IMR-90 (cell line): ENCODE measurements at regions not wholly inside any gene's neighbourhood (a gene's known extent, or its start where the extent isn't known, plus 50 kb on each side); places are given as distances from the start of the nearest gene placed in this dataset.

ENCODE experiments used
- ATAC-seq: fragments of 200-7000 bp; cut with Tn5 transposase; 2 replicates; pipeline ENCODE4 v1.9.1; 2020; ENCODE audit warnings: low read depth, mild to moderate bottlenecking, moderate library complexity
- BruUV-seq: library from RNA; stranded (reverse); fragments of 400-500 nt; replicated peaks from 2 replicates; lab custom pipeline; 2021; lab: Mats Ljungman, UMichigan
- CTCF ChIA-PET: fragments of 300-600 bp; formaldehyde crosslinking; extraction: SDS; loops from one replicate; lab custom pipeline; 2021; ENCODE audit warnings: antibody characterized with exemption; lab: Yijun Ruan, JAX
- POLR2A ChIA-PET: fragments of 300-600 bp; sonication (Branson Sonifier 250); formaldehyde crosslinking; loops from one replicate; lab custom pipeline; 2022; ENCODE audit warnings: antibody characterized with exemption; ENCODE audit not compliant: unreplicated experiment; lab: Charles Lee
- DNase-seq: peaks from one replicate; pipeline ENCODE4 v3.0.0; 2013
- H2AFZ ChIP-seq: replicated peaks from 2 replicates; pipeline ENCODE3; 2013; ENCODE audit warnings: low read length, mild to moderate bottlenecking; ENCODE audit not compliant: poor library complexity
- H2AK5ac ChIP-seq: 2 replicates; pipeline ENCODE4 v1.6.1; 2013; ENCODE audit warnings: low read depth, low read length, inconsistent platforms
- H2AK9ac ChIP-seq: replicated peaks from 2 replicates; pipeline ENCODE3; 2013; ENCODE audit warnings: mild to moderate bottlenecking, low read depth, low read length, moderate library complexity; ENCODE audit not compliant: poor library complexity
- H2BK120ac ChIP-seq: 2 replicates; pipeline ENCODE4 v1.6.1; 2013; ENCODE audit warnings: low read depth, low read length, inconsistent platforms
- H2BK15ac ChIP-seq: 3 replicates; pipeline ENCODE4 v1.6.1; 2013; ENCODE audit warnings: low read depth, low read length, inconsistent platforms
- H2BK20ac ChIP-seq: 2 replicates; pipeline ENCODE4 v1.6.1; 2013; ENCODE audit warnings: low read depth, mild to moderate bottlenecking, inconsistent platforms, low read length, moderate library complexity
- H2BK5ac ChIP-seq: 2 replicates; pipeline ENCODE4 v1.6.1; 2013; ENCODE audit warnings: mild to moderate bottlenecking, low read depth, low read length, inconsistent platforms; ENCODE audit not compliant: poor library complexity, severe bottlenecking
- H3K14ac ChIP-seq: replicated peaks from 2 replicates; pipeline ENCODE4 v1.6.1; 2013; ENCODE audit warnings: low read depth, low read length, inconsistent platforms
- H3K18ac ChIP-seq: 2 replicates; pipeline ENCODE4 v1.6.1; 2013; ENCODE audit warnings: low read depth, low read length, control low read depth
- H3K23ac ChIP-seq: 2 replicates; pipeline ENCODE4 v1.6.1; 2013; ENCODE audit warnings: low read depth, low read length, inconsistent platforms
- H3K27ac ChIP-seq: 2 replicates; pipeline ENCODE4 v1.5.1; 2013; ENCODE audit warnings: mild to moderate bottlenecking, control low read depth, low read length; ENCODE audit not compliant: insufficient read depth
- H3K27me3 ChIP-seq: 2 replicates; pipeline ENCODE4 v1.6.1; 2013; ENCODE audit warnings: low read length; ENCODE audit not compliant: control insufficient read depth, insufficient read depth
- H3K36me3 ChIP-seq: 2 replicates; pipeline ENCODE4 v1.6.1; 2013; ENCODE audit warnings: low read length, mixed read lengths; ENCODE audit not compliant: control insufficient read depth, insufficient read depth
- H3K4ac ChIP-seq: 2 replicates; pipeline ENCODE4 v1.6.1; 2013; ENCODE audit warnings: low read depth, low read length, inconsistent platforms
- H3K4me1 ChIP-seq: 2 replicates; pipeline ENCODE4 v1.6.1; 2013; ENCODE audit warnings: low read length, mixed read lengths; ENCODE audit not compliant: control insufficient read depth, insufficient read depth
- H3K4me2 ChIP-seq: 2 replicates; pipeline ENCODE4 v1.6.1; 2013; ENCODE audit warnings: low read depth, mild to moderate bottlenecking, control low read depth, low read length, moderate library complexity
- H3K4me3 ChIP-seq: 2 replicates; pipeline ENCODE4 v1.5.1; 2013; ENCODE audit warnings: low read depth, mild to moderate bottlenecking, control low read depth, low read length, moderate library complexity; ENCODE audit not compliant: insufficient read depth
- H3K56ac ChIP-seq: 2 replicates; pipeline ENCODE4 v1.6.1; 2013; ENCODE audit warnings: low read length, inconsistent platforms; ENCODE audit not compliant: insufficient read depth; ENCODE audit errors: extremely low read depth
- H3K79me1 ChIP-seq, 2 experiments: 2 replicates each; pipeline ENCODE4 v1.6.1; 2013; ENCODE audit warnings: low read length in 2 of 2, inconsistent platforms in 1 of 2, low read depth in 1 of 2
- H3K9ac ChIP-seq: 2 replicates; pipeline ENCODE4 v1.6.1; 2013; ENCODE audit warnings: low read depth, low read length, control low read depth
- H3K9me1 ChIP-seq: 2 replicates; pipeline ENCODE4 v1.6.1; 2013; ENCODE audit warnings: low read length, inconsistent platforms; ENCODE audit not compliant: insufficient read depth
- H3K9me3 ChIP-seq: 2 replicates; pipeline ENCODE4 v1.6.1; 2013; ENCODE audit warnings: low read length; ENCODE audit not compliant: control insufficient read depth, insufficient read depth
- H4K20me1 ChIP-seq: 2 replicates; pipeline ENCODE4 v1.6.1; 2013; ENCODE audit warnings: low read length, inconsistent platforms; ENCODE audit not compliant: insufficient read depth
- H4K5ac ChIP-seq: 2 replicates; pipeline ENCODE4 v1.6.1; 2013; ENCODE audit warnings: mild to moderate bottlenecking, low read depth, low read length, control low read depth
- H4K8ac ChIP-seq, 2 experiments: 2 replicates each; pipeline ENCODE4 v1.6.1; 2013; ENCODE audit warnings: low read depth in 2 of 2, low read length in 2 of 2, control low read depth in 1 of 2, inconsistent platforms in 1 of 2
- H4K91ac ChIP-seq: 2 replicates; pipeline ENCODE4 v1.6.1; 2013; ENCODE audit warnings: low read depth, low read length, inconsistent platforms; ENCODE audit not compliant: insufficient read depth
- MAZ ChIP-seq: IDR thresholded peaks from 2 replicates; pipeline ENCODE4 v1.6.1; 2012; ENCODE audit warnings: low read depth, mild to moderate bottlenecking, low read length, improper control_type of control experiment, moderate library complexity, borderline replicate concordance
- WGBS, 2 experiments: methylation state at CpG; one replicate each; pipeline versions ENCODE4 v1.1.5 to v1.1.7; 2013; ENCODE audit warnings: missing lambda C conversion rate in 2 of 2; ENCODE audit not compliant: insufficient read length in 1 of 2; ENCODE audit errors: extremely low coverage in 2 of 2; 5-methylcytosine and 5-hydroxymethylcytosine counted together
- dilution Hi-C: fragments of 300-500 bp; cut with HindIII; formaldehyde crosslinking; loops from one replicate; pipeline ENCODE4 v1.14.3; 2018; ENCODE audit warnings: low sequenced_read_pairs; ENCODE audit not compliant: unreplicated experiment
- in situ Hi-C: fragments of 300-500 bp; cut with MboI; formaldehyde crosslinking; loops from 3 replicates; pipeline ENCODE4 v1.14.3; 2019; ENCODE audit warnings: low sequenced_read_pairs, inconsistent platforms, mixed read lengths
- intact Hi-C: fragments of 100-400 bp; cut with micrococcal nuclease; formaldehyde crosslinking; loops from 2 replicates; pipeline ENCODE4 v1.10.0; 2022

DNA sequence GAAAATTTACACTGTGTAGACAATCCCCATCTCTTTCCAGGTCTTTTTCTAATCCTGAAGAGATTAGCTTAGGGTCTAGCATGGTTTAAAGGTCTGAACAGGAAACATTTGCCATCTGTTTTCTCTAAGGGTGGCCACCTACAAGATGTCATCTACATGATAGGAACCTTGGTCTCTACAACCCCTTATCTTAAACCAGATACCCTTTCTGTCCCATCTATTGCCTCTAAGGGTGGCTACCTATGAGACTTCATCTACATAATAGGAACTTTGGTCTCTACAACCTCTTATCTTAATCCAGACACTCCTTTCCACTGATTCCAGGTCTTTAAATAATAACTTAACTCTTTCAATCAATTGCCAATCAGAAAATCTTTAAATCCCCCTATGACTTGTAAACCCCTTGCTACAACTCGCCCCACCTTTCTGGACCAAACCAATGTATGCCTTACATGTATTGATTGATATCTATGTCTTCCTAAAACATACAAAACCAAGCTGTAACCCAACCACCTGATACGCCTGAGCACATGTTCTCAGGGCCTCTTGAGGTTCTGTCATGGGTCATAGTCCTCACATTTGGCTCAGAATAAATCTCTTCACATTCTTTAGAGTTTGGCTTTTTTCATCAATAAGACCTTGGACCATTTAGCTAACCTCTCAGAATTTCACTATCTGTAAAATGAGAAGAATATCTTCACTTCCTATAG is 605.0 kb downstream of the TUSC7 start:
- ChIA-PET POLR2A (no interaction called here), CTCF (interaction anchor here (1.0 kb wide), 1 partner anchor 126 kb away, joined by 4 read pairs; no protein-coding TSS in a partner anchor)
- no peak for TF ChIP-seq MAZ
- BruUV-seq = no TSS peak
- Histone ChIP-seq H3K18ac (no peak overlapping the region), H3K56ac (no peak overlapping the region), H3K36me3 (no peaks in the 10 kb centered on the region), H3K4me1 (no peaks in the 10 kb centered on the region), H4K5ac (no peak overlapping the region), H2AK5ac (no peak overlapping the region), H3K4me3 (no peak overlapping the region), H3K4me2 (no peak overlapping the region), H2BK20ac (no peak overlapping the region), H4K8ac (no peak overlapping the region), H3K9me1 (no peaks in the 10 kb centered on the region), H3K27me3 (no peaks in the 10 kb centered on the region), H3K23ac (no peak overlapping the region), H3K79me1 (no peaks in the 10 kb centered on the region), H3K27ac (no peak overlapping the region), H2AFZ (no peak overlapping the region), H4K20me1 (no peaks in the 10 kb centered on the region), H3K4ac (no peak overlapping the region), H4K91ac (no peak overlapping the region), H3K9ac (no peak overlapping the region), H2BK5ac (no peak overlapping the region), H2BK15ac (no peak overlapping the region), H3K14ac (no peak overlapping the region), H2AK9ac (no peak overlapping the region), H3K9me3 (no peaks in the 10 kb centered on the region), H2BK120ac (no peak overlapping the region)
- no peak for ATAC-seq
- WGBS, 2 experiments = no CpG with 5 or more reads among the region's 2 CpGs
- dilution Hi-C loops = no loop called here
- intact Hi-C loops = no loop called here
- in situ Hi-C loops = no loop called here
- DNase-seq = no peak
